Activated naive CD4-positive, alpha-beta T cell treated with anti-CD3 and anti-CD28 coated beads, Interleukin-2, amount 50 U/mL, for 24 hours (primary cell): ENCODE measurements at regions not wholly inside any gene's neighbourhood (a gene's known extent, or its start where the extent isn't known, plus 50 kb on each side); places are given as distances from the start of the nearest gene placed in this dataset.
"Not testable (repeated sequence)": the region's sequence is repeated elsewhere in the genome, so short reads cannot be mapped to it uniquely, and the experiment has no call there.

Experiments
- H3K27ac Mint-ChIP-seq: one replicate; pipeline ENCODE4 v1.8.0; 2021; ENCODE audit warnings: mild to moderate bottlenecking, mixed read lengths
- H3K27me3 Mint-ChIP-seq: one replicate; pipeline ENCODE4 v1.8.0; 2021; ENCODE audit warnings: mixed read lengths
- H3K36me3 Mint-ChIP-seq: one replicate; pipeline ENCODE4 v1.8.0; 2021; ENCODE audit warnings: mixed read lengths
- H3K4me1 Mint-ChIP-seq: one replicate; pipeline ENCODE4 v1.8.0; 2021; ENCODE audit warnings: mixed read lengths
- H3K4me3 Mint-ChIP-seq: one replicate; pipeline ENCODE4 v1.8.0; 2021; ENCODE audit warnings: mild to moderate bottlenecking, mixed read lengths
- H3K9me3 Mint-ChIP-seq: one replicate; pipeline ENCODE4 v1.8.0; 2021; ENCODE audit warnings: mixed read lengths

- H3K27me3 Mint-ChIP-seq: no peaks in the 10 kb centered on the region
- H3K27ac Mint-ChIP-seq: no peak overlapping the region
- peaks cover 5% of the 10 kb centered on the region for H3K9me3 Mint-ChIP-seq
- H3K36me3 Mint-ChIP-seq: no peaks in the 10 kb centered on the region
- H3K4me1 Mint-ChIP-seq: no peaks in the 10 kb centered on the region
- H3K4me3 Mint-ChIP-seq: no peak overlapping the region
These were observed 689.7 kb upstream of the IGFBP3 start for GRCh38 chr7:46610746-46611145.

DNA sequence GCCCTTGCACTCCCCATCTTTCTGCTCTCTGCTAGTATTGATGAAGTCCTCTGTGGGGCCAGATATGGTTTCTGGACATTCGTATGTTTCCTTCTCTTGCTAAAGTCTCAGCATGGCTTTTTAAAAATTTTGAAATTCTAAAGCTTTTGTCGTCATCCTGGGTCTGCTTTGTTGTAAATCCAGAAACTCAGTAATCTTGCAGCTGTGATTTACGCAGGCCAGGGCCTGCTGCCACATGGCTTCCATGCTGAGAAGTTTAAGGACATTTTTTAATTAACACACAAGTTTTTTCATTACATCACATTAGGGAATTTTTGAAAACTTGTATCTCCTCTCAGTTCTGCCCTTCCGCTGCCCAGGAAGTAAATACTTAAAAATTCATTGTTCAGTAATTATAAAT, 686.1 kb upstream of the IGFBP3 start:
- Mint-ChIP-seq H3K9me3 (peaks cover 5% of the 10 kb centered on the region), H3K27ac (no peak overlapping the region), H3K4me3 (no peak overlapping the region), H3K27me3 (no peaks in the 10 kb centered on the region), H3K4me1 (no peaks in the 10 kb centered on the region), H3K36me3 (no peaks in the 10 kb centered on the region)

DNA sequence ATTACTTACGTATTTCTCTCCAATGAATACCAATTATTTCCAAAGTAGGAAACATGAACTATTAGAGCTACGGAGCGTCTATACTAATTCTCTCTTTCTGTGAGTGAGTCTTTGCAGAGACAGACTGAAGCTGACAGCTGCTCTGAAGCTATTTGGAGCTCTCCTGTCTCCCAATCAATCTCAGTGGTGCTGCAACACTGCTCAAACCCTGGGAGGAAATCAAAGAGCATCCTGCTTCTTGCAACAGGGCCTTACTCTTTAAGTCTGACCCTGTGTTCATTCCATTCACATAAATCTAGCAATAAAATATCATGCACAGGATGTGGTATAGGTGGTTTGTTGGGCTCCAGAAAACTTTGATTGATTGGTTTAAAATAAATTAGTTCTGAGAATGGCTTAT, 685.7 kb upstream of the IGFBP3 start:
- H3K4me1 Mint-ChIP-seq: no peaks in the 10 kb centered on the region

GRCh38 chr7:46604241-46604661, 683.2 kb upstream of the IGFBP3 start:
- Mint-ChIP-seq H3K27ac (no peak overlapping the region), H3K36me3 (no peaks in the 10 kb centered on the region), H3K27me3 (no peaks in the 10 kb centered on the region), H3K9me3 (peaks cover 4% of the 10 kb centered on the region), H3K4me3 (no peak overlapping the region), H3K4me1 (no peaks in the 10 kb centered on the region)

More for the DNA sequence above, 685.7 kb upstream of the IGFBP3 start:
- H3K27ac Mint-ChIP-seq: no peak overlapping the region
- H3K27me3 Mint-ChIP-seq: no peaks in the 10 kb centered on the region
- H3K4me3 Mint-ChIP-seq: no peak overlapping the region
- no peaks in the 10 kb centered on the region for H3K36me3 Mint-ChIP-seq
- peaks cover 5% of the 10 kb centered on the region for H3K9me3 Mint-ChIP-seq

- Mint-ChIP-seq H3K9me3 (no peaks in the 10 kb centered on the region), H3K4me3 (no peak overlapping the region), H3K27ac (no peak overlapping the region), H3K27me3 (no peaks in the 10 kb centered on the region), H3K4me1 (no peaks in the 10 kb centered on the region), H3K36me3 (no peaks in the 10 kb centered on the region)
These were observed 682.7 kb upstream of the IGFBP3 start for GRCh38 chr7:46603780-46604179.

- Mint-ChIP-seq H3K36me3 (no peaks in the 10 kb centered on the region), H3K27ac (no peak overlapping the region), H3K4me1 (no peaks in the 10 kb centered on the region), H3K4me3 (no peak overlapping the region), H3K9me3 (no peaks in the 10 kb centered on the region), H3K27me3 (no peaks in the 10 kb centered on the region)
These were observed 682.3 kb upstream of the IGFBP3 start for GRCh38 chr7:46603296-46603752.

DNA sequence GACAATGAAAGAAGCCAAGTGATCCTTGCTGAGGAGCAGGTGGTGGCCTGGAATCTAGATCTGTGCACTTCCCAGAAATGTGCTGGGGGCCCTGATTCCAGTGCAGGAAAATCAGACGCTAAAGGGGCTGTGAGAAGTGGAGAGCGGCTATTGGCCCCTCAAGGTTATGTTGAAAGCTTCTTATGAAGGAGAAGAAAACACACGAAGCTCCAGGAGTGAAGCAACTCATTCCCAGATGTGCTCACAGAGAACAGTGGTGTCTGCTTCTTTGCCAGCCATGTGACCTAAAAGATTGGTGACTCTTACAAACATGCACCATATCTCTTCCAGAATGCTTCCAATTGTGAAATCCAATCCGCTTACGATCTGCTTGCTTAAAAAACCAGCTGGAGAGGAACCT, 679.3 kb upstream of the IGFBP3 start:
- Mint-ChIP-seq H3K27me3 (no peaks in the 10 kb centered on the region), H3K27ac (no peak overlapping the region), H3K4me3 (no peak overlapping the region), H3K4me1 (no peaks in the 10 kb centered on the region), H3K36me3 (no peaks in the 10 kb centered on the region), H3K9me3 (no peaks in the 10 kb centered on the region)

GRCh38 chr7:46594831-46595230, 673.8 kb upstream of the IGFBP3 start:
- not testable (repeated sequence) for H3K36me3 Mint-ChIP-seq, H3K27me3 Mint-ChIP-seq, H3K4me3 Mint-ChIP-seq, H3K4me1 Mint-ChIP-seq, H3K27ac Mint-ChIP-seq, H3K9me3 Mint-ChIP-seq

GRCh38 chr7:46590918-46591905, 670.1 kb upstream of the IGFBP3 start:
- not testable (repeated sequence) for H3K4me1 Mint-ChIP-seq, H3K4me3 Mint-ChIP-seq, H3K27ac Mint-ChIP-seq, H3K36me3 Mint-ChIP-seq, H3K27me3 Mint-ChIP-seq
- H3K9me3 Mint-ChIP-seq: peaks cover 12% of the 10 kb centered on the region

DNA sequence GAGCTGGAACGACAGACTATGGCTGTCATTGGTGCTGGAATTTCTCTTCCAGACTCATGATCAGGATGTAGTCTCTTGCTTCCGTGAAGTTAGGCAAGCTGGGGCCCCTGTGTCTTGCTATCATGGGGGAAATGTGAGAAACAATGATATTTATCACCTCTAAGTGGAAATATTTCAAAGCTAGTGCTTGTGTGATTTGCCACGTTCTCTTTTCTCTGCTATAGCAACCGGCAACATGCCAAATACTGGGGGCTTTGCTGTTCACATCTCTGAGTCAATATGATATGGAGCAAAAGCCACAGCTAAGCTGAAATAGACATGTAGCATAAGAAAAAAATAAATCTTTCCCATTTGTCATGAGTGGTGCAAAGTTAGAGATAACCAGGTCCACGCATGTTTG, 668.2 kb upstream of the IGFBP3 start:
- Mint-ChIP-seq H3K9me3 (peaks cover 12% of the 10 kb centered on the region), H3K27me3 (no peaks in the 10 kb centered on the region), H3K27ac (no peak overlapping the region), H3K36me3 (no peaks in the 10 kb centered on the region), H3K4me3 (no peak overlapping the region), H3K4me1 (no peaks in the 10 kb centered on the region)

GRCh38 chr7:46586406-46586805, 665.3 kb upstream of the IGFBP3 start:
- Mint-ChIP-seq H3K27ac (no peak overlapping the region), H3K4me3 (no peak overlapping the region)

GRCh38 chr7:46583656-46584055, 662.6 kb upstream of the IGFBP3 start:
- Mint-ChIP-seq H3K9me3 (peaks cover 4% of the 10 kb centered on the region), H3K36me3 (no peaks in the 10 kb centered on the region), H3K4me3 (no peak overlapping the region), H3K27me3 (no peaks in the 10 kb centered on the region), H3K27ac (no peak overlapping the region), H3K4me1 (no peaks in the 10 kb centered on the region)

More at GRCh38 chr7:46586406-46586805, 665.3 kb upstream of the IGFBP3 start:
- Mint-ChIP-seq H3K27me3 (no peaks in the 10 kb centered on the region), H3K4me1 (no peaks in the 10 kb centered on the region), H3K36me3 (no peaks in the 10 kb centered on the region), H3K9me3 (peaks cover 4% of the 10 kb centered on the region)

- Mint-ChIP-seq H3K27ac (no peak overlapping the region), H3K27me3 (no peaks in the 10 kb centered on the region), H3K4me3 (no peak overlapping the region), H3K36me3 (no peaks in the 10 kb centered on the region), H3K4me1 (no peaks in the 10 kb centered on the region), H3K9me3 (no peaks in the 10 kb centered on the region)
These were observed 660.2 kb upstream of the IGFBP3 start for GRCh38 chr7:46581268-46581667.

GRCh38 chr7:46580766-46581165, 659.7 kb upstream of the IGFBP3 start:
- Mint-ChIP-seq H3K4me1 (no peaks in the 10 kb centered on the region), H3K36me3 (no peaks in the 10 kb centered on the region), H3K27ac (no peak overlapping the region), H3K27me3 (no peaks in the 10 kb centered on the region), H3K4me3 (no peak overlapping the region), H3K9me3 (no peaks in the 10 kb centered on the region)

GRCh38 chr7:46577394-46577793, 656.3 kb upstream of the IGFBP3 start:
- H3K36me3 Mint-ChIP-seq: no peaks in the 10 kb centered on the region
- no peak overlapping the region for H3K27ac Mint-ChIP-seq
- H3K4me1 Mint-ChIP-seq: no peaks in the 10 kb centered on the region
- peaks cover 2% of the 10 kb centered on the region for H3K9me3 Mint-ChIP-seq
- H3K27me3 Mint-ChIP-seq: no peaks in the 10 kb centered on the region
- no peak overlapping the region for H3K4me3 Mint-ChIP-seq

GRCh38 chr7:46576950-46577349, 655.9 kb upstream of the IGFBP3 start:
- Mint-ChIP-seq H3K9me3 (peaks cover 7% of the 10 kb centered on the region), H3K27ac (no peak overlapping the region)

More at GRCh38 chr7:46576950-46577349, 655.9 kb upstream of the IGFBP3 start:
- no peaks in the 10 kb centered on the region for H3K36me3 Mint-ChIP-seq
- H3K27me3 Mint-ChIP-seq: no peaks in the 10 kb centered on the region
- H3K4me3 Mint-ChIP-seq: no peak overlapping the region
- no peaks in the 10 kb centered on the region for H3K4me1 Mint-ChIP-seq
